Esophagus squamous epithelium (tissue), 4 donors: ENCODE measurements at regions not wholly inside any gene's neighbourhood (a gene's known extent, or its start where the extent isn't known, plus 50 kb on each side); places are given as distances from the start of the nearest gene placed in this dataset.

Source experiments
- CTCF ChIP-seq, 6 experiments: fragments of 450-650 bp in 4 of 6; fragments of 200-600 bp in 2 of 6; sonication (generic) in 2 of 6; IDR thresholded peaks; one replicate each; pipeline ENCODE4 v1.5.1; 2016 to 2019; ENCODE audit warnings: antibody characterized with exemption in 6 of 6, mild to moderate bottlenecking in 4 of 6, moderate library complexity in 4 of 6
- POLR2A ChIP-seq, 4 donors: fragments of 450-650 bp; IDR thresholded peaks; one replicate each; pipeline ENCODE4 v1.6.1; 2017; ENCODE audit warnings: antibody characterized with exemption in 4 of 4, mild to moderate bottlenecking in 4 of 4, moderate library complexity in 3 of 4

DNA sequence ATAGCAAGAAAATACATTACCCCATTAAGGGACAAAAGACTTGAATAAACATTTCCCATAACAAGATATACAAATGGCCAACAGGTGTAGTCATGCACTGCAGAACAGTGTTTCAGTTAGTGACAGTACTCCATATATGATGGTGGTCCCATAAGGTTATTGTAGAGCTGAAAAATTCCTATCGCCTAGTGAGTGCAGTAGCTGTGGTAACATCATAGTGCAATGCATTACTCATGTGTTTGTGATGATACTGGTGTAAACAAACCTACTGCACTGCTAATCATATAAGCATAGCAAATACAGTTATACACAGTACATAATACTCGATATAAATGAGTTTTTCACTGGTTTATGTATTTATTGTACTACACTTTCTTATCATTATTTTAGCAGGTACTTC lies 168.7 kb downstream of the C12orf75 start:
- no peak for TF ChIP-seq CTCF (IDR thresholded peaks at IDR 0.05)
- TF ChIP-seq POLR2A (IDR thresholded peaks at IDR 0.05): no peak
